Stimulated activated naive CD8-positive, alpha-beta T cell treated with anti-CD3 and anti-CD28 coated beads, Interleukin-15, amount 100 ng/mL, for 72 hours (primary cell): ENCODE measurements at regions not wholly inside any gene's neighbourhood (a gene's known extent, or its start where the extent isn't known, plus 50 kb on each side); places are given as distances from the start of the nearest gene placed in this dataset.
"Not testable (repeated sequence)": the region's sequence is repeated elsewhere in the genome, so short reads cannot be mapped to it uniquely, and the experiment has no call there.

Source experiments
- ATAC-seq: fragments of 150-1000 bp; cut with Tn5 transposase; 2 replicates; pipeline ENCODE4 v1.10.0; 2021; ENCODE audit warnings: mild to moderate bottlenecking, moderate library complexity
- DNase-seq, 2 donors: peaks; one replicate each; pipeline ENCODE4 v3.0.0; 2021 to 2022
- H3K27ac Mint-ChIP-seq, 2 donors: one replicate each; pipeline ENCODE4 v1.8.0; 2022; ENCODE audit warnings: mild to moderate bottlenecking in 2 of 2, mixed read lengths in 2 of 2, moderate library complexity in 2 of 2
- H3K27me3 Mint-ChIP-seq: one replicate; pipeline ENCODE4 v1.8.0; 2022; ENCODE audit warnings: mixed read lengths
- H3K4me1 Mint-ChIP-seq: one replicate; pipeline ENCODE4 v1.8.0; 2022; ENCODE audit warnings: mild to moderate bottlenecking, mixed read lengths
- H3K4me3 Mint-ChIP-seq, 2 donors: one replicate each; pipeline ENCODE4 v1.8.0; 2022; ENCODE audit warnings: mild to moderate bottlenecking in 2 of 2, mixed read lengths in 2 of 2, moderate library complexity in 1 of 2
- H3K9me3 Mint-ChIP-seq, 2 donors: one replicate each; pipeline ENCODE4 v1.8.0; 2022; ENCODE audit warnings: mixed read lengths in 2 of 2

DNA sequence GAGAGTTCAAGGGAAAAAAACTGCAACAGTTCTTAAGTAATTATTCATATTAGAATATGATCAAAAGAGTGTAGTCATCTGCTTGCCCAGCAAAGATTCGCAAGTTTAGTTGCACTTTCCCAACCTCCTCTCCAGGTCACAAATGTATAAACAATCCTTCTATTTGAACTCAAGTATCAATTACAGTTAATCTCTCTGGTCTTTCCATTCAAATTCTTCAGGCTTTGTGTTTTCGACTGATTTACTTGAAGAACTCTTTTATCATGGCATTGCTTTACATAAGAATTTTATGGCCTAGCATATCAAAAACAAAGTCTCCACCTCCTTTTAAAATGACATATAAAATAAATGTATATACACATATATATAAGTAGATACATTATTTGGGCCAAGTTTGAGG, 1009.6 kb upstream of the DIAPH2 start:
- Mint-ChIP-seq H3K9me3 (no peaks in the 10 kb centered on the region), H3K27me3 (no peaks in the 10 kb centered on the region), H3K27ac (no peak overlapping the region), H3K4me1 (no peaks in the 10 kb centered on the region), H3K4me3 (no peak overlapping the region)
- DNase-seq = no peak
- ATAC-seq = no peak

DNA sequence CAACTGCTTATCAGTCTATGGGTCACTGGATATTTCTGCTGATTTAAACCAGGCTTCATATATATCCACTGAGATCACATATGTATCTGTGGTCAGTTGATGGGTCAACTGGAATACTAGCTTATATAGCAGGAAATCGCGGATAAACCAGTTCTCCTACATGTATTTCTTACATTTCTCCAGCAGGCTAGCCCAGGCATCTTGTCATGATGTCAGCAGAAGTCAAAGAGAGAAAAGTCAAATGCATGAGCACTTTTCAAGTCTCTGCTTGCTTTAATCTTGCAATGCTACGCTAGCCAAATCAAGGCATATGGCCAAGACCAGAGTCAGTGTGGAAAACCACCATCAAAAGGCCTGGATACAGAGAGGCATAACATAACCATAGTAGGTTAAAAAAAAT, 1008.8 kb upstream of the DIAPH2 start:
- Mint-ChIP-seq H3K27ac (no peak overlapping the region), H3K4me3 (no peak overlapping the region), H3K4me1 (no peaks in the 10 kb centered on the region), H3K27me3 (no peaks in the 10 kb centered on the region), H3K9me3 (no peaks in the 10 kb centered on the region)
- DNase-seq (no peak), ATAC-seq (no peak)

DNA sequence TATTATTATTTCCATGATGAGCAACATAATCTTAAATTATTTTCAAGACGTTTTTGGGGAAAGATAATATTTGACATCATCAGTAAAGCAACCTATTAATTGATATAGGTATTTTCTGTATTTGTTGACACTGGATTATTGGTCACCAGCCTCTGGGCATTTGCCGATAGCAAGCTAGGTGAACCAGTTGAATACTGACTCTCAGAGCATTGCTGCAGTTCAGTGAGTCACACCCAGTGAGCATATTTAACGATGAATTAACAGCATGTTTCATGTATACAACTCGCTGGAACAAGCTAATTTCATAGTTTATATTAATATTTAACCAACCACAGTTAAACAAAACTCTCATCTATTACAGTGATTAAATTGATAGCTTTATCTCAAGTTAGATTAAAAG, 1006.0 kb upstream of the DIAPH2 start:
- no peak for ATAC-seq
- Mint-ChIP-seq H3K27ac (no peak overlapping the region), H3K27me3 (no peaks in the 10 kb centered on the region), H3K4me3 (no peak overlapping the region), H3K4me1 (no peaks in the 10 kb centered on the region), H3K9me3 (no peaks in the 10 kb centered on the region)
- no peak for DNase-seq

DNA sequence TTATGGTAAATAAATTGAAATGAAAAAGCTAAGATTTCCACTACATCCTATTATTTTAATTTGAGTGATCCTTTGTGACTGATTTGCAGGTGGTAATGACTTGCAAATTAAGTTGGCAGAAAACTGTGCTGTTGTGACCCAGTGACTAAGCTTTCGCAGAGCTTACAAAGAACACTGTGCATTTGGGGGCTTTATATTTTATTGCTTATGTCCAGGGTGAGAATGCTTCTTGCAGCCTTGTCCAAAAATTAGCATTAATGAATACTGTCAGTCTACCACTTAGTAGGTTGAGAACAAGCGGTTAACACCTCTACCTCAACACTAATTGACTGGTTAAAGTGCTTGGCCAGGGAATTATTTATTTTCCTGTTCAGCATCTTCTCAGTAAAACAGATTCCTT, 991.3 kb upstream of the DIAPH2 start:
- H3K27ac Mint-ChIP-seq = no peak overlapping the region
- peaks cover 0 to 3% of the 10 kb centered on the region in 2 donors for H3K9me3 Mint-ChIP-seq
- no peaks in the 10 kb centered on the region for H3K4me1 Mint-ChIP-seq
- no peak for ATAC-seq
- no peaks in the 10 kb centered on the region for H3K27me3 Mint-ChIP-seq
- no peak for DNase-seq
- H3K4me3 Mint-ChIP-seq = no peak overlapping the region

DNA sequence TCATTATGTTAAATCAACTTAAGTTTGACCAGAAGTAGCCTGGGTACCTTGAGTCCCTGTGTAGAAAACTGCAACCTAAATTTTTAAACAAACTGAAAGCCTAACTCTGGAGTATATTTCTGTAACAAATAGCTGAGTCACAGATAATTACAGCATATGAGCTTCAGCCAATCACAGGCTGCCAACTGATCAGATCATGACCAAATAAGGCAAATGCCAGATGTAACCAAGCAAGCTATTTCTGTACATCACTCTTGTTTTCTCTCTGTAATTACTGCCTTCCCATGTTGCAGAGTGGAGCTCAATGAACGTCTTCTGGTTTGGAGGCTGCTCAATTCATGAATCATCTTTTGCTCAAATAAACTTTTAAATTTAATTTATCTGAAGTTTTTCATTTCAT, 980.9 kb upstream of the DIAPH2 start:
- no peak for DNase-seq
- Mint-ChIP-seq H3K4me1 (no peaks in the 10 kb centered on the region), H3K27me3 (no peaks in the 10 kb centered on the region), H3K9me3 (peaks cover 5 to 7% of the 10 kb centered on the region in 2 donors), H3K4me3 (no peak overlapping the region), H3K27ac (no peak overlapping the region)
- ATAC-seq = no peak

DNA sequence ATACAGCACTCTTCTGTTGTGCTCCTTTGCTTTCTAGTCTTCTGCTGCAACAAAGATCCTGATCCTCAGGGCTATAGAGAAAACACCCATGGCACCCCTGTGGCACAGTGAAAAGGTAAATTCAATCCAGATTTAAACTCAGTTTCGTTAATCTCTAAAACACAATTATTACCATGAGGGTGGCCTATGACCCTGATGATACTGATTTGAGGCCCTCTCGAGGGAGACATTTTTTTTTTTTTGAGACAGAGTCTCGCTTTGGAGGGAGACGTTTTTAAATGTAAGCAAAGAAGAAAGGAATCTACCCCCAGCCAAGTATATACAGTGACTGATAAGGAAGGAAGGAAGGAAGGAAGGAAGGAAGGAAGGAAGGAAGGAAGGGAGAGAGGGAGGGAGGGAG, 967.8 kb upstream of the DIAPH2 start:
- Mint-ChIP-seq H3K27me3 (no peaks in the 10 kb centered on the region), H3K9me3 (no peaks in the 10 kb centered on the region), H3K4me3 (no peak overlapping the region), H3K27ac (no peak overlapping the region), H3K4me1 (no peaks in the 10 kb centered on the region)
- no peak for DNase-seq
- no peak for ATAC-seq

DNA sequence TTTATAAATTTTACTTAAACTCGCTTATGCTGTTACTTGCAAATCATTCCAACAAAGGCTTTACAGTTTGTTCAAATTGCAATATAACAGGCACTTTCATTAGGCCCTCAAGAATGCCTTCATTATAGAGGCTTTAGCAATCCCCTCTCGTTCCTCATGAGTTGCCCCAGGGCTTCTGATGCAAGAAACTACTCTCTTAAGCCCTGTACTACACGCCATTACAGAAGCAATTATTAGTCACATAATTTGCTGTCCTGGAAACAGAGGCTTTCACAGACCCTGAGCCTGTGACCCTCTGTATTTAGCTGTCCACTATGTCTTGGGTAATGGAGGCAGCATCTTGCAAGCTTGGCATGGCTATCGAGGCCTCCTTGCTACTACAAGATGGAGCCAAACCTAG, 965.9 kb upstream of the DIAPH2 start:
- DNase-seq = no peak
- no peaks in the 10 kb centered on the region for H3K4me1 Mint-ChIP-seq
- no peaks in the 10 kb centered on the region for H3K9me3 Mint-ChIP-seq
- no peak overlapping the region for H3K27ac Mint-ChIP-seq
- no peaks in the 10 kb centered on the region for H3K27me3 Mint-ChIP-seq
- H3K4me3 Mint-ChIP-seq = no peak overlapping the region
- ATAC-seq = no peak

DNA sequence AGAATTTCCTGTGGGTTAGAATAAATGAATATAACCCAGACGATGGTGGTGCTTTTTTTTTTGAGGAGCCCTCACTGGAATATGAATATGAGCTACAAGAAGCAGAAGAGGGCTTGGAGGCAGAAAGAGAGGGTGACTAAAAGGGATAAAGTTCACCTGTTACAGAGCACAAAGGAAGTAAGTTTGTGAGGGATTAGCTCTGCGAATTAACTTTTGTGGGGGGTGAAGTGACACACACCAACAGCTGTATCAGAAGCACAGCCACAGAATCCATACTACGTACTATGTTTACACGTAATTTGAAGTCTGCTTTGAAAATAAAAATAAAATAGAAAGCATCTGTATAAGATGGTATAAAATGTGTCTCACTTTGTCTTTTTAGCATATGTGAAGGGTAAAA, 963.6 kb upstream of the DIAPH2 start:
- Mint-ChIP-seq H3K9me3 (no peaks in the 10 kb centered on the region), H3K4me3 (no peak overlapping the region), H3K27me3 (no peaks in the 10 kb centered on the region), H3K27ac (no peak overlapping the region), H3K4me1 (no peaks in the 10 kb centered on the region)
- DNase-seq = no peak
- ATAC-seq = no peak

DNA sequence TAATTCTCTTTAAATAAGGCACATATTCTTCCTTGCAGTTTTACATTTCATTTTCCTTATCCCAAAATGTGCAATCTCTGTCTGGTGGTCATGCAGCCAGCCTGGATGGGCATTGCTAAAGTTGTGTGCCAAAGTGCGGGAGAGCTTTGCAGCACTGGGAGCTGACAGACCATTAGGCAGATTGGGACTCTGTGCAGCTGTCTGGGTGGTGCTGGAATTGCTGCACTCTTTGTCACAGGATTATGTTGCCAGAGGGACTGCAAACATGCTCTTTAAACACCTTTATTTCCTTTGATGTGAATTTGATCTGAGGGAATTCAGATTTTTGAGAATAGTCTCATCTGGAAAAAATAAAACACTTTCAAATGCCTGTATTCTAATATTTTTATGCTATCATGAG, 956.2 kb upstream of the DIAPH2 start:
- no peak overlapping the region for H3K4me3 Mint-ChIP-seq
- no peaks in the 10 kb centered on the region for H3K9me3 Mint-ChIP-seq
- H3K27ac Mint-ChIP-seq = no peak overlapping the region
- DNase-seq = no peak
- H3K4me1 Mint-ChIP-seq = no peaks in the 10 kb centered on the region
- no peaks in the 10 kb centered on the region for H3K27me3 Mint-ChIP-seq
- ATAC-seq = no peak

DNA sequence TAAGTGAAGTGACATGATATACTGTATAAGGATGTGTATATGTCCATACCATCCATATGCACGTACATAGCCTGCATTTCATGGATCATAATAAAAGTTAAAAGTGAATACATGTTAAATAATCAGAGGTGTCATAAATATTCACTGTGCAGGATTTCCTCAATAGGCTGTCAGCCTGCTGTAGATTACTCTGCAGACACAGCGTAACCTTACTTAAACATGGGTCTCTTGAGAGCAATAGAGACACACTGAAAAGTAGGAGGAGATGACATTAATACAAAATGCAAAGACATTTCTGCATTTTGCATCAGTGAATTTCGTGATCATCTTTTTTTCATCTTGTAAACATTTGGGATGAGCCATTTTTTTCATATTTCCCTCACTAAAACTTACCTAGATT, 955.2 kb upstream of the DIAPH2 start:
- H3K4me3 Mint-ChIP-seq = no peak overlapping the region
- DNase-seq (no peak), ATAC-seq (no peak)
- H3K9me3 Mint-ChIP-seq = no peaks in the 10 kb centered on the region
- H3K27ac Mint-ChIP-seq = no peak overlapping the region
- no peaks in the 10 kb centered on the region for H3K4me1 Mint-ChIP-seq
- no peaks in the 10 kb centered on the region for H3K27me3 Mint-ChIP-seq

DNA sequence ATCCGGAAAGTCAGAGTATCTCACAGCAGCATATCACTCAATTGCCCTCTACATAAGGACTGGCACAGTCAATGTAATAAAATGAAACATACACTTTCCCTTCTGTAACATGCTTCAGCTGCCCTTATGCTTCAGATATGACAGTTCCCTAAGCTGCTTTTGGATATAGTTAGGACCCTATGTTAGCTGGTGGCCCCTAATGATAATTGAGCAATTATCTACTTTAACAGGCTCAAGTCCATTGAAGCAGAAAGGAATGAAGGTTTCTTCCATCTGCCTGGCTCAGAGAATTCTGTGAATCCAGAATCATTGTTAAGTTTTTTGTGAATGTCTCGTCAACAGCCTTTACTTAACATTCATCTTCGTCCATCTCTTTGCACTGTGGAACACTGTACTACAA, 951.2 kb upstream of the DIAPH2 start:
- DNase-seq (no peak), ATAC-seq (no peak)
- H3K9me3 Mint-ChIP-seq = no peaks in the 10 kb centered on the region
- H3K27ac Mint-ChIP-seq = no peak overlapping the region
- no peak overlapping the region for H3K4me3 Mint-ChIP-seq
- H3K27me3 Mint-ChIP-seq = no peaks in the 10 kb centered on the region
- no peaks in the 10 kb centered on the region for H3K4me1 Mint-ChIP-seq

DNA sequence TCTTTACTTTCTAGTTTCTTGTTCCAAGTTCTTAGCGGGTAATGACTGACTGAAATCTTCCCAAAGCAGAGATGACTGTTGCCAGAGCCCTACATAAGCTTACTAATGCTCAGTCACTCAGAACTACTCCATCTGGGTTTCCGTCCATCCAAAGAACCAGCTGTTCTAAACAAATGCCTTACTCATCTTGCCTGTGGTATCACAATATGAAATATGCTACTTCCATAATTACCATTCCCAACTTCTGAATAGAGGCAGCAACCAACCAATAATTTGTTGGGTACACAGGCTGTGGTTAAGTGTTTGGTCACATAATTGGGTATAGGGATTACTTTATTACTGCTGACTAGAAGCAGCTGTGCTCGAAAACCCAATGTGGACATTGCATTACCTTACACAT, 930.2 kb upstream of the DIAPH2 start:
- Mint-ChIP-seq H3K27me3 (no peaks in the 10 kb centered on the region), H3K27ac (no peak overlapping the region), H3K4me1 (no peaks in the 10 kb centered on the region), H3K4me3 (no peak overlapping the region), H3K9me3 (no peaks in the 10 kb centered on the region)
- ATAC-seq (no peak), DNase-seq (no peak)

DNA sequence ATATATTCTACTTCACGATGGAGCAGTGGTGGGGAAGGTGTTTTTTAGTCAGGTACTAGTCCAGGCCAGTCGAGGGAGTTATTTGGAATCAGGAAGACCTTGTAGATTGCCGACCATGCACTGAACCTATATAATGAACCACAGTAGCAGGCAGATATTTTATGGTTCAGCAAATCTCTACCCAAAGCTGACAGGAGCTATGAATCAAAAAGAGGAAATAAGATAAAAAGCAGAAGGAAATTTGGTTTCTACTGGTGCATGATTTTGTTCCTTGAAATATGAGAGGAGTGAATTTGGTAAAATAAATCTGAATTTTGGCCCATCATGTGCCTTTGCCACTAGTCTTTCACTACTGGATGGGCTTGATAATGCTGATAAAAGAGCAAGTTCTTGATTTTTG, 924.3 kb upstream of the DIAPH2 start:
- ATAC-seq (no peak), DNase-seq (no peak)
- no peaks in the 10 kb centered on the region for H3K4me1 Mint-ChIP-seq
- H3K27ac Mint-ChIP-seq = no peak overlapping the region
- H3K4me3 Mint-ChIP-seq = no peak overlapping the region
- H3K27me3 Mint-ChIP-seq = no peaks in the 10 kb centered on the region
- no peaks in the 10 kb centered on the region for H3K9me3 Mint-ChIP-seq

DNA sequence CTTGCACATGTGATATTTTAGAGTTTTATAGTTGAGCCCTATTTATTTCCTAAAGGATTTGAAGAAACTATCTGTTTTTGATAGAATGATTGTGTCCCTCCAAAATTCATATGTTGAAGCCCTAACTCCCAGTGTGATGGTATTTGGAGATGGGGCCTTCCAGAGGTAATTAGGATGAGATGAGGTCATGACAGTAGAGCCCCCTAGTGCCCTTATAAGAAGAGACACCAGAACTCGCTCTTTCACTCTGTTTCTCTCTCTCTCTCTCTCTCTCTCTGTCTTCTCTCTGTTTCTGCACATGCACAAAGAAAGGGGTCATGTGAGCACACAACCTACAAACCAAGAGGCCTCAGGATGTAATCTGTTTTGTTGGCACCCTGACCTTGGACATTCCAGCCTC, 921.9 kb upstream of the DIAPH2 start:
- ATAC-seq (no peak), DNase-seq (no peak)
- Mint-ChIP-seq H3K9me3 (no peaks in the 10 kb centered on the region), H3K27me3 (no peaks in the 10 kb centered on the region), H3K4me1 (no peaks in the 10 kb centered on the region), H3K27ac (no peak overlapping the region), H3K4me3 (no peak overlapping the region)

DNA sequence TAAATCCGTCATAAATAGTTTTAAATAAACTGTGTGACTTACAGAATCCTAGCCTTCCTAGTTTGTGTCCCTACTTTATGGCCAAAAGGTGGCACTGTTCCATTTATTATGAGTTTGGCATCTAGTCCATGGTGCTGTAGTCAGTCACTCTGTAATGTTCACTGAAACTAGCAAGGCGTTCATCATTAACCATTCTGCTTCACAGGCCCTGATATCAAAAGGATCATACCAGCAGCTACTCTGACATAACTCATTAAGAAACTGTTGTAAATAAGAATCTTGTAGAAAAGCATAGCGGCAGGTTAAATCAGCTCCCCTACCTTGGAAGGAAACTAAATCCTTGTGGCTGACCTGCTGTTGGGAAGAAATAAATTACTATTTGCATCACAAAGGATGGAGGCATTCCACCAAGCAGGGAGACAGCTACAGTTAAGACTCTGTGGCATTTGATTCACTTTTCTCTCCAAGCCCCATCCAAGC, 919.6 kb upstream of the DIAPH2 start:
- no peak for ATAC-seq
- H3K27ac Mint-ChIP-seq = no peak overlapping the region
- no peak for DNase-seq
- H3K27me3 Mint-ChIP-seq = no peaks in the 10 kb centered on the region
- H3K9me3 Mint-ChIP-seq = no peaks in the 10 kb centered on the region
- no peaks in the 10 kb centered on the region for H3K4me1 Mint-ChIP-seq
- H3K4me3 Mint-ChIP-seq = no peak overlapping the region

DNA sequence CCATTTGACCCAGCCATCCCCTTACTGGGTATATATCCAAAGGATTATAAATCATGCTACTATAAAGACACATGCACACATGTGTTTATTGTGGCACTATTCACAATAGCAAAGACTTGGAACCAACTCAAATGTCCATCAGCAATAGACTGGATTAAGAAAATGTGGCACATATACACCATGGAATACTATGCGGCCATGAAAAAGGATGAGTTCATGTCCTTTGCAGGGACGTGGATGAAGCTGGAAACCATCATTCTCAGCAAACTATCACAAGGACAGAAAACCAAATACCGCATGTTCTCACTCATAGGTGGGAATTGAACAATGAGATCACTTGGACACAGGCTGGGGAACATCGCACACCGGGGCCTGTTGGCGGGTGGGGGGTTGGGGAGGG, 913.4 kb upstream of the DIAPH2 start:
- H3K4me3 Mint-ChIP-seq, H3K4me1 Mint-ChIP-seq, ATAC-seq, H3K27me3 Mint-ChIP-seq, H3K9me3 Mint-ChIP-seq, H3K27ac Mint-ChIP-seq, DNase-seq: not testable (repeated sequence)

DNA sequence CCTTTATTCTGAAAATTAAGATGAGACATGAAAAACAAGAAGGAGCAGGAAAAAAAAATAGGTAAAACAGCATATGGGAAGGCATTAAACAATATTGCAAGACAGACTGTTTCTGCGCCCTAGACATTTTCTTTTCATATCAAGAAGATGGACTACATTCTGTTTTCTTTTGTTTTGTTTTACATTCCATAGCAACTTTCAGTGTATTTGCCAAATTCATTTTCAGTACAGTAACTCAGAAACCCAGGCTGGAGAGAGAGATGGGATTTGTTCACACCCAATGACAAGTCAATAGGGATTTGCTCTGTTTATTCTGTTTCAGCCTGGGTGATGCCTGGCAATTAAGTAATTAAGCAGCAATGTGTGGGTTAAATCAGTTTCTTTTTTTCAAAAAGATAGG, 892.8 kb upstream of the DIAPH2 start:
- Mint-ChIP-seq H3K9me3 (no peaks in the 10 kb centered on the region), H3K4me1 (no peaks in the 10 kb centered on the region), H3K27ac (no peak overlapping the region), H3K4me3 (no peak overlapping the region), H3K27me3 (no peaks in the 10 kb centered on the region)
- ATAC-seq (no peak), DNase-seq (no peak)

DNA sequence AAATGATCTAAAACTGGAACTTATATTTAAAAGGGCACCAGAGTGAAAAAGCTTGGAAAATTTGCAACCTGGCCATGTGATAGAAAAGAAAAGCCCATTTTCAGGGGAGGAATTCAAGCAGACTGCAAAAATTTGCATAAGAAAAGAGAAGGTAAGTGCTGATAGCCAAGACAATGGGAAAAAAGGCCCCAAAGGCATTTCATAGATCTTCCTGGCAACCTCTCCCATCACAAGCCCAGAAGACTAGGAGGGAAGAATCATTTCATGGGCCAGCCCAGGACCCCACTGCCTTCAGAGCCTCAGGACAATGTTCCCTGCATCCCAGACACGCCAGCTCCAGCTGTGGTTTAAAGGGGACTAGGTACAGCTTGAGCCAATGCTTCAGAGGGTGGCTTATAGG, 887.3 kb upstream of the DIAPH2 start:
- Mint-ChIP-seq H3K4me3 (no peak overlapping the region), H3K27ac (no peak overlapping the region), H3K27me3 (no peaks in the 10 kb centered on the region), H3K9me3 (no peaks in the 10 kb centered on the region), H3K4me1 (no peaks in the 10 kb centered on the region)
- no peak for DNase-seq
- no peak for ATAC-seq
